ENCODE measurements at regions not wholly inside any gene's neighbourhood (a gene's known extent, or its start where the extent isn't known, plus 50 kb on each side); places are given as distances from the start of the nearest gene placed in this dataset.

DNA sequence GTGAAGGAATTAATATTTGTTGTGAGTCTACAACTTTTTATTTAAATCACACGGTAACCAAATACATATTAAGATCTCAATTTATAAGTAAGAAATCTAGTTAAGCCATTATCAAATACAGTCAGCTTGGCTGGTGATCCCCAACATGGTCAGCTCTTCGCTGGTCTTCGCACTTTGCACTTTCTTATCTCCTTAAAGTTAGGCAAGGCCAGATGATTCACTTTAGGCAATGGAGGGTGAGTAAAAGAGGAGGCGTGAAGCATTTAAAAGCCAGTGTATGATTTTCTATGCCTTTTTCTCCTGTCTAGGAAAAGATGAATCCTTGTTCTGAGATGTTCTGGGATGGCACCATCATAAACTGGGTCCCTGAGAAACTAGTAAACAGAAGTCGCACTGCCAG lies 793.7 kb upstream of the ARGLU1 start:
- no peaks in the 10 kb centered on the region for H3K9me3 ChIP-seq
- no peak overlapping the region for H3K4me3 ChIP-seq
- no peak for DNase-seq
- H3K36me3 ChIP-seq, result no peaks in the 10 kb centered on the region
- H3K27me3 ChIP-seq, result no peaks in the 10 kb centered on the region
- intact Hi-C loops (cut with DNase I), result no loop called here
- no peak overlapping the region for H3K27ac ChIP-seq
- no peak for TF ChIP-seq POLR2A (IDR thresholded peaks at IDR 0.05)
- TF ChIP-seq, protein P1, sequence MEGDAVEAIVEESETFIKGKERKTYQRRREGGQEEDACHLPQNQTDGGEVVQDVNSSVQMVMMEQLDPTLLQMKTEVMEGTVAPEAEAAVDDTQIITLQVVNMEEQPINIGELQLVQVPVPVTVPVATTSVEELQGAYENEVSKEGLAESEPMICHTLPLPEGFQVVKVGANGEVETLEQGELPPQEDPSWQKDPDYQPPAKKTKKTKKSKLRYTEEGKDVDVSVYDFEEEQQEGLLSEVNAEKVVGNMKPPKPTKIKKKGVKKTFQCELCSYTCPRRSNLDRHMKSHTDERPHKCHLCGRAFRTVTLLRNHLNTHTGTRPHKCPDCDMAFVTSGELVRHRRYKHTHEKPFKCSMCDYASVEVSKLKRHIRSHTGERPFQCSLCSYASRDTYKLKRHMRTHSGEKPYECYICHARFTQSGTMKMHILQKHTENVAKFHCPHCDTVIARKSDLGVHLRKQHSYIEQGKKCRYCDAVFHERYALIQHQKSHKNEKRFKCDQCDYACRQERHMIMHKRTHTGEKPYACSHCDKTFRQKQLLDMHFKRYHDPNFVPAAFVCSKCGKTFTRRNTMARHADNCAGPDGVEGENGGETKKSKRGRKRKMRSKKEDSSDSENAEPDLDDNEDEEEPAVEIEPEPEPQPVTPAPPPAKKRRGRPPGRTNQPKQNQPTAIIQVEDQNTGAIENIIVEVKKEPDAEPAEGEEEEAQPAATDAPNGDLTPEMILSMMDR (IDR thresholded peaks at IDR 0.05), result no peak
- 84 to 86% methylated on average over 5 of the region's 5 CpGs for WGBS, 2 donors
- H3K4me1 ChIP-seq, result no peaks in the 10 kb centered on the region

DNA sequence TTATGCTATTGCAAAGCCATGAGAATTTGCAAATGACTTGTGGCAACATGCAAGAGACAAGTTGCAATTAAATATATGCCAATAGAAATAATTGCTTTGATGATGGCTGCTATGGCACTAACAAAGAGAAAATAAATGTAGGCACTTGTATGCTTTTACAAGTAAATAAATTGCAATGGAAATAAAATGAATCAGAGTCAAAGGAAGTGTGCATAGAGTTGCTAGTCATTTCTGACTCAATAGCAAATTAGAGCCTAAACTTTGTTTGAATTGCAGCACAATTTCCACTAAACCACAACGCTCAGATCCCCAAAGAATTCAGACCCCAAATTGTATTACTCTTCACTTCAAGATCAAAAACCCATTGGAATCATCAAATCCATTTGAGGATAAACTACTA lies 792.1 kb upstream of the ARGLU1 start:
- no peak overlapping the region for H3K27ac ChIP-seq
- no peaks in the 10 kb centered on the region for H3K4me1 ChIP-seq
- no peak for TF ChIP-seq POLR2A (IDR thresholded peaks at IDR 0.05)
- H3K9me3 ChIP-seq, result no peaks in the 10 kb centered on the region
- no peak overlapping the region for H3K4me3 ChIP-seq
- H3K27me3 ChIP-seq, result no peaks in the 10 kb centered on the region
- WGBS, 2 donors, result 72 to 82% methylated on average over 1 of the region's 1 CpG
- DNase-seq, result no peak
- no peaks in the 10 kb centered on the region for H3K36me3 ChIP-seq
- intact Hi-C loops (cut with DNase I), result no loop called here

DNA sequence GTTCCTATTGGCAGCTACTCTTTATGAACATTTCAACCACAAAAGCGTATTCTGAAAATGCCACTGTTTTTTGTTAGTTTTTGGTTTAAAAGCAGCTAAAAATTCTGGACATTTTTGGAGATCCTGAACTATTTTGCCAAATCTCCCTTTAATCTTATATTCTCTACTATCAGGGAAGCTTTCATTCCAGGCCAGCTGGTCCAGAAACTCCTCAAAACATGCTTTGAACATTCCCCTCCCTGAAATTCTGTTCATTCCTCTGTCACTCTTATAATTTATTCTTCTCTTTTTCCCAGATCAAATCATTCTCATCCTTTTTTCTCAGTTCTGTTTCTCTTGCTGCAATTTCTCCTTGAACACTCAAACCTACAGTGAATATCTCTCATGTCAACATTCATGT lies 790.9 kb upstream of the ARGLU1 start:
- TF ChIP-seq, protein P1 (IDR thresholded peaks at IDR 0.05), result no peak
- no peak for TF ChIP-seq POLR2A (IDR thresholded peaks at IDR 0.05)
- intact Hi-C loops (cut with DNase I), result no loop called here
- DNase-seq, result no peak
- Histone ChIP-seq H3K4me1 (no peaks in the 10 kb centered on the region), H3K9me3 (no peaks in the 10 kb centered on the region), H3K27ac (no peak overlapping the region), H3K36me3 (no peaks in the 10 kb centered on the region), H3K4me3 (no peak overlapping the region), H3K27me3 (no peaks in the 10 kb centered on the region)
- WGBS, 2 donors, result 62 to 74% methylated on average over 1 of the region's 1 CpG

DNA sequence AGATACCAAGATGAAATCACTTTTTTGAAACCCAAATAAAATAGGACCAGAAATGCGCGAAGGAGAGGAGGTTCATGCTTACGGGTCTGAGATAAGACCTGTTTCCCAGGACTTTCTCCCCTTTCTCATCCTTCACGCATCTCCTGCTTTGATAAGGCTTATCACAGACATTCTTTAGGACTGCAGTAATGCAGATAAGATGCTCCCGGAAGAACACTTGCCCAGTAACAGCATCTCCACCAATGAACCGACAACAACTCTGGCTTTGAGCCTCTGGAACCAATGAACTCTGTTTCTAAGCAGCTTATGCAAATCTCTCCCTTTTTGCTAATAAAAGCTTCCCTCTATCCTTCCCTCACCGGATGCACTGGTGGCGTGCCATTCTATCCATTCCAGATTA lies 783.4 kb upstream of the ARGLU1 start:
- no peak for DNase-seq
- no peak overlapping the region for H3K27ac ChIP-seq

DNA sequence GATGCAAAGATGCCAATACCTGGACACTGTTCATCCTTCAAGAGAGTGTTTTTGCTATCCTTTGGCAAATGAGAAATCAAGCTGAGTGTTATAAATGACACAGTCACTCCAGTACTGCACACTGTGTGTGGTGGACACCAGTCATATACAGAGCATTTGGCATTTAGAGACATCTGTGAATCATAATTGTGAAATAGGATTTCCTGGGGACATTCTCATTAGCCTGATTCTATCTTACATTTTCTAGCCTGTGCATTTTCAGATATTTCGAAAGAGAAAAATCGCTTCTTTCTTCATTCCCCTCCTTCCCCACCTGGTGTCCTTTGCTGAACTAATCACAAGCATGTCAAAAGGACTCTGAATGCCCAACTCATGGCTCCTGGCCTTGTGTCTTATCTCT lies 781.0 kb upstream of the ARGLU1 start:
- Histone ChIP-seq H3K27ac (no peak overlapping the region), H3K27me3 (no peaks in the 10 kb centered on the region), H3K36me3 (no peaks in the 10 kb centered on the region), H3K4me1 (no peaks in the 10 kb centered on the region), H3K9me3 (peaks cover 0 to 4% (median 0%) of the 10 kb centered on the region in 3 donors), H3K4me3 (no peak overlapping the region)
- WGBS, 2 donors, result 74 to 79% methylated on average over 2 of the region's 2 CpGs
- DNase-seq, result no peak
- TF ChIP-seq, protein P1 (IDR thresholded peaks at IDR 0.05), result no peak
- no peak for TF ChIP-seq POLR2A (IDR thresholded peaks at IDR 0.05)
- intact Hi-C loops (cut with DNase I), result no loop called here

More for the DNA sequence above, 783.4 kb upstream of the ARGLU1 start:
- H3K27me3 ChIP-seq, result no peaks in the 10 kb centered on the region
- H3K36me3 ChIP-seq, result no peaks in the 10 kb centered on the region
- H3K4me1 ChIP-seq, result no peaks in the 10 kb centered on the region
- no peak overlapping the region for H3K4me3 ChIP-seq
- WGBS, 2 donors, result 60 to 73% methylated on average over 8 of the region's 8 CpGs
- TF ChIP-seq, protein P1 (IDR thresholded peaks at IDR 0.05), result no peak
- no peak for TF ChIP-seq POLR2A (IDR thresholded peaks at IDR 0.05)
- intact Hi-C loops (cut with DNase I), result no loop called here
- H3K9me3 ChIP-seq, result peaks cover 0 to 2% (median 0%) of the 10 kb centered on the region in 3 donors

DNA sequence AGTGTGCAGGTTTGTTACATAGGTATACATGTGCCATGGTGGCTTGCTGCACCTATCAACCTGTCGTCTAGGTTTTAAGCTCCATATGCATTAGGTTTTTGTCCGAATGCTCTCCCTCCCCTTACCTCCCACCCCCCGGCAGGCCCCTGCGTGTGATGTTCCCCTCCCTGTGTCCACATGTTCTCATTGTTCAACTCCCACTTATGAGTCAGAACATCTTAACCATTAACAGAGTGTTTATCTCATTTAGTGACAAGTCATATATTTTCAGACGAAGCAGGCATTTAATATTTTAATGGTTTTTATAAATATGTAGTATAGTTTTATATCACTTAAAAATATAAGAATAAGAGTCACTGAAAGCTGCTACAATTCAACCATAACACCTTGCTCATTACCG lies 780.5 kb upstream of the ARGLU1 start:
- no peaks in the 10 kb centered on the region for H3K4me1 ChIP-seq
- H3K27me3 ChIP-seq, result no peaks in the 10 kb centered on the region
- 47 to 57% methylated on average over 6 of the region's 6 CpGs for WGBS, 2 donors
- H3K9me3 ChIP-seq, result peaks cover 0 to 4% (median 0%) of the 10 kb centered on the region in 3 donors
- no peak for DNase-seq
- intact Hi-C loops (cut with DNase I), result no loop called here
- TF ChIP-seq POLR2A (IDR thresholded peaks at IDR 0.05), result no peak
- TF ChIP-seq, protein P1 (IDR thresholded peaks at IDR 0.05), result no peak
- no peak overlapping the region for H3K27ac ChIP-seq
- no peaks in the 10 kb centered on the region for H3K36me3 ChIP-seq
- H3K4me3 ChIP-seq, result no peak overlapping the region
